Body of pancreas (tissue), 4 donors: ENCODE measurements at regions not wholly inside any gene's neighbourhood (a gene's known extent, or its start where the extent isn't known, plus 50 kb on each side); places are given as distances from the start of the nearest gene placed in this dataset.

Experiments
- ATAC-seq: fragments of 150-250 bp; one replicate; pipeline ENCODE4 v1.9.1; 2016
- DNase-seq, 4 donors: peaks; one replicate each; pipeline ENCODE4 v3.0.0-alpha.2; 2019
- H3K27ac ChIP-seq, 4 donors: fragments of 200-600 bp; sonication (generic); 1 replicate in 3 of 4; 2 replicates in 1 of 4; pipeline versions ENCODE4 v1.5.1 to v1.6.1; 2016 to 2019; ENCODE audit warnings: mild to moderate bottlenecking in 1 of 4, mixed read lengths in 1 of 4, moderate library complexity in 1 of 4
- H3K27me3 ChIP-seq, 2 donors: fragments of 200-600 bp; sonication (generic); one replicate each; pipeline ENCODE4 v1.6.0; 2016; ENCODE audit warnings: mild to moderate bottlenecking in 1 of 2
- H3K36me3 ChIP-seq, 2 donors: fragments of 200-600 bp; sonication (generic); replicated peaks in 1 of 2; 2 replicates each; pipeline ENCODE4 v1.5.1; 2016; ENCODE audit warnings: low read depth in 2 of 2; ENCODE audit not compliant: insufficient read depth in 1 of 2
- H3K4me1 ChIP-seq: fragments of 200-600 bp; sonication (generic); one replicate; pipeline ENCODE4 v1.6.0; 2016
- H3K4me3 ChIP-seq, 2 donors: fragments of 200-600 bp; sonication (generic); 1 replicate in 1 of 2; 2 replicates in 1 of 2; pipeline ENCODE4 v1.5.1; 2016 to 2019
- H3K9me3 ChIP-seq, 3 donors: fragments of 200-600 bp; sonication (generic); 1 replicate in 2 of 3; 2 replicates in 1 of 3; pipeline ENCODE4 v1.5.1; 2016
- CTCF ChIP-seq, 7 experiments: fragments of 450-650 bp in 4 of 7; fragments of 200-600 bp in 3 of 7; sonication (generic) in 3 of 7; IDR thresholded peaks; one replicate each; pipeline ENCODE4 v1.5.1; 2016 to 2019; ENCODE audit warnings: antibody characterized with exemption in 7 of 7
- POLR2A ChIP-seq, 3 donors: fragments of 450-650 bp; IDR thresholded peaks; one replicate each; pipeline ENCODE4 v1.6.1; 2016; ENCODE audit warnings: antibody characterized with exemption in 3 of 3, mild to moderate bottlenecking in 2 of 3
- WGBS, 2 donors: methylation state at CpG; one replicate each; pipeline ENCODE4 v1.1.5; 2017; 5-methylcytosine and 5-hydroxymethylcytosine counted together
- intact Hi-C: fragments of 100-400 bp; cut with DNase I; formaldehyde crosslinking; loops from one replicate; pipeline ENCODE4 v1.15.1; 2023

DNA sequence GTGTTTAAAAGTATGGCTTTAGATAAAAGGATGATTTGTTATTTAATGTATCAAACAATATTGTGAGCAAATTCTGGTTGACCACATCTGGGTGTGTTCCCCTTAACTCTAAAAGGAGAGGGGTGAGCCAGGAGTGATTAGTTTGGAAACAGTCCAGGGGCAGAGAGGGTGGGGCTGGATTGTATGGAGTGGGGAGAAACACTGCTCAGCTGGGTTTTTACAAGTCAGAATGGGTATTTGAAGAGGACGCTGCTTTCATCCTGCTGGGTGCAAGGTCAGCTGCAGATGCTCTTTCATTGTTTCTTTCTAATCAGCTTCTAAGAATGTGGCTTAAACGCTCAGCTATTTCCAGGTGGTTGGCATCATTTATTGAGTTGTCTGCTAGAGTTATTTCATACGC, 82.8 kb upstream of the LIMCH1 start:
- Histone ChIP-seq H3K4me3 (no peak overlapping the region), H3K9me3 (no peaks in the 10 kb centered on the region), H3K27ac (no peak overlapping the region), H3K27me3 (no peaks in the 10 kb centered on the region), H3K36me3 (no peaks in the 10 kb centered on the region), H3K4me1 (no peaks in the 10 kb centered on the region)
- DNase-seq (no peak), ATAC-seq (no peak)
- intact Hi-C loops = no loop called here
- 52 to 65% methylated on average over 3 of the region's 3 CpGs for WGBS, 2 donors
- TF ChIP-seq CTCF (IDR thresholded peaks at IDR 0.05) (no peak), POLR2A (IDR thresholded peaks at IDR 0.05) (no peak)

GRCh38 chr4:41456559-41457101, 81.3 kb upstream of the LIMCH1 start:
- Histone ChIP-seq H3K27me3 (no peaks in the 10 kb centered on the region), H3K36me3 (no peaks in the 10 kb centered on the region), H3K4me3 (no peak overlapping the region), H3K9me3 (no peaks in the 10 kb centered on the region), H3K27ac (no peak overlapping the region), H3K4me1 (no peaks in the 10 kb centered on the region)
- 71 to 100% methylated on average over 1 to 4 of the region's 4 CpGs for WGBS, 2 donors
- no peak for ATAC-seq
- intact Hi-C loops = no loop called here
- TF ChIP-seq POLR2A (IDR thresholded peaks at IDR 0.05) (no peak), CTCF (IDR thresholded peaks at IDR 0.05) (no peak)
- no peak for DNase-seq

DNA sequence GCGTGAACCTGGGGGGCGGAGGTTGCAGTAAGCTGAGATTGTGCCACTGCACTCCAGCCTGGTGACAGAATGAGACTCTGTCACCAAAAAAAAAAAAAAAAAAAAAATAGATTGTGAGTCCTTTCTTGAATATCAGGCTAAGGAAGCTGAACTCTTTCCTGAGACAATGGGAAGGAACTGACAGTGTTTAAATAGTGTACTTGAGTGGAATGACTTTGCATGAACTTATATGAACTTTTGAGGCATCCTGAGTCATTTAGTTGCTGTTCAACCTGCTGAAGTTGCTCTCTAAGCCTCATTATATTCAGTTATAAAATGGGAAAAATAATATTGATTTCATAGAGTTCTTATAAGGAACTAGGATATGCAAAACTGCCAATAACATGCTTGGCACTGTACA, 79.3 kb upstream of the LIMCH1 start:
- 91 to 100% methylated on average over 2 of the region's 2 CpGs for WGBS, 2 donors
- intact Hi-C loops = no loop called here
- Histone ChIP-seq H3K4me3 (no peak overlapping the region), H3K27ac (no peak overlapping the region), H3K27me3 (no peaks in the 10 kb centered on the region), H3K36me3 (no peaks in the 10 kb centered on the region), H3K9me3 (no peaks in the 10 kb centered on the region), H3K4me1 (no peaks in the 10 kb centered on the region)
- TF ChIP-seq CTCF (IDR thresholded peaks at IDR 0.05) = no peak
- no peak for TF ChIP-seq POLR2A (IDR thresholded peaks at IDR 0.05)
- ATAC-seq = no peak
- no peak for DNase-seq

DNA sequence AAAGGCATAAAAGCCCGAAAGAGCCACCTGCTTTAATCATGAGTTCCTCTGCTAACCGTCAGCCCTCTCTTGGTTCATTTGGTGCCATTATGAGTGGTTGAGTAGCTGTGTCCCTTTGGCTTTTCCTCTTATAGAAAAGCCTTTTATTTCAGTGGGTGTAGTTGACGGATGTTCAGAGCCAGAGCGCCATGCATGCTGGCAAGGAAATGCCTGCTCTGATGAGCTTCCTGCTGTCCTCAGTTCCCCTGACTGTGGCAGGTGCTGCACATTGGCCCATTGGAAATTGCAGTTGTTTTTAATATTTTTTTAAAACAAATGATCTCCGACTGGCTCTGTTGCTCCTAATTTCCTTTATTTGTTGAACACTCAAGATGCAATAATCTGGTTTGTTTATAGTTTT, 77.3 kb upstream of the LIMCH1 start:
- intact Hi-C loops = no loop called here
- WGBS, 2 donors = 81 to 84% methylated on average over 5 of the region's 5 CpGs
- Histone ChIP-seq H3K36me3 (no peaks in the 10 kb centered on the region), H3K27me3 (no peaks in the 10 kb centered on the region), H3K27ac (no peak overlapping the region), H3K9me3 (no peaks in the 10 kb centered on the region), H3K4me1 (no peaks in the 10 kb centered on the region), H3K4me3 (no peak overlapping the region)
- TF ChIP-seq CTCF (IDR thresholded peaks at IDR 0.05) (no peak), POLR2A (IDR thresholded peaks at IDR 0.05) (no peak)
- DNase-seq (no peak), ATAC-seq (no peak)

GRCh38 chr4:41461780-41462307, 76.1 kb upstream of the LIMCH1 start:
- Histone ChIP-seq H3K27me3 (no peaks in the 10 kb centered on the region), H3K4me1 (no peaks in the 10 kb centered on the region), H3K27ac (no peak overlapping the region), H3K4me3 (no peak overlapping the region), H3K36me3 (no peaks in the 10 kb centered on the region), H3K9me3 (no peaks in the 10 kb centered on the region)
- DNase-seq (no peak), ATAC-seq (no peak)
- TF ChIP-seq POLR2A (IDR thresholded peaks at IDR 0.05) (no peak), CTCF (IDR thresholded peaks at IDR 0.05) (no peak)
- 73 to 75% methylated on average over 3 of the region's 3 CpGs for WGBS, 2 donors
- intact Hi-C loops = no loop called here
